ENCODE measurements at regions not wholly inside any gene's neighbourhood (a gene's known extent, or its start where the extent isn't known, plus 50 kb on each side); places are given as distances from the start of the nearest gene placed in this dataset.
"Not testable (repeated sequence)": the region's sequence is repeated elsewhere in the genome, so short reads cannot be mapped to it uniquely, and the experiment has no call there.

DNA sequence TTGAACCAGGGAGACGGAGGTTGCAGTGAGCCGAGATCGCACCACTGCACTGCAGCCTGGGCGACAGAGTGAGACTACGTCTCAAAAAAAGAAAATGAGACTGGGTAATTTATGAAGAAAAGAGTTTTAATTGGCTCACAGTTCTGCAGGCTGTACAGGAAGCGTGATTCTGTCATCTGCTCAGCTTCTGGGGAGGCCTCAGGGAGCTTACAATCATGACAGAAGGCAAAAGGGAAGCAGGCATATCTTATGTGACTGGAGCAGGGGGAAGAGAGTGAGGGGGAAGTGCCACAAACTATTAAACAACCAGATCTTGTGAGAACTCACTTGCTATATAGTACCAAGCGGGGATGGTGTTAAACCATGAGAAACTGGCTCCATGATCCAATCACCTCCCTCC lies 1476.2 kb upstream of the DEFB115 start:
- POLR2A ChIA-PET (ENCODE audit: unreplicated experiment); BruUV-seq (replicated peaks); DNase-seq; H2AFZ ChIP-seq (ENCODE audit: low read length); H3K4me3 ChIP-seq (ENCODE audit: low read length); H3K4me1 ChIP-seq (ENCODE audit: insufficient read depth, low read length); H3K9me3 ChIP-seq (ENCODE audit: low read length); H3K27ac ChIP-seq (ENCODE audit: low read length); intact Hi-C loops (cut with micrococcal nuclease); H3K9me2 ChIP-seq (replicated peaks; ENCODE audit: low read length); ATAC-seq; H3F3A ChIP-seq (ENCODE audit: low read length, unreplicated experiment); CTCF ChIA-PET; H3K27me3 ChIP-seq (ENCODE audit: low read length); H3K4me2 ChIP-seq (ENCODE audit: low read length); H4K20me1 ChIP-seq (ENCODE audit: low read length); H3K9ac ChIP-seq (ENCODE audit: low read length); H3K36me3 ChIP-seq (ENCODE audit: low read depth, low read length); H3K79me2 ChIP-seq (ENCODE audit: low read length): not testable (repeated sequence)

DNA sequence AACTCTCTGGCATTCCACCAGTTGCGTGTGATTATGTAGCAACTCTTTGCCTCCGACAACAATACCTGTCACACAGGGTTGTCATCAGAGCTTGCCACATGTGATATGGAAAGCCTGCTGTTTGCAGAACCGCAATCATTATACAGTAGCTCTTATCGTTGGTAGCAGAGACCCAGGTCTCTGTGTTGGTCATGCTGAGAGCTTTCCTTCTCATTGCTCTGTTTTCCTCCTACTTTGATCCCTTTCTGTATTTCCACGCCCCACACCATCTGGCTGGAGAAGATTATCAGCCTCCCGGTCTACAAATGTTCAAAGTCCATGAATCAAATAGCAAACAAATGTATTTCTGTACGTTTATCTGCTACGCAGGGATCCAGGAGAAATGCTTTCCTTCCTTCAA lies 1475.6 kb upstream of the DEFB115 start:
- POLR2A ChIA-PET (ENCODE audit: unreplicated experiment); H4K20me1 ChIP-seq (ENCODE audit: low read length); H3K4me3 ChIP-seq (ENCODE audit: low read length); H3K27me3 ChIP-seq (ENCODE audit: low read length); H3K4me2 ChIP-seq (ENCODE audit: low read length); DNase-seq; H3K36me3 ChIP-seq (ENCODE audit: low read depth, low read length); H3K9me2 ChIP-seq (replicated peaks; ENCODE audit: low read length); H3K27ac ChIP-seq (ENCODE audit: low read length); BruUV-seq (replicated peaks); CTCF ChIA-PET; H2AFZ ChIP-seq (ENCODE audit: low read length); H3K9me3 ChIP-seq (ENCODE audit: low read length); ATAC-seq; H3F3A ChIP-seq (ENCODE audit: low read length, unreplicated experiment); H3K79me2 ChIP-seq (ENCODE audit: low read length); H3K9ac ChIP-seq (ENCODE audit: low read length); H3K4me1 ChIP-seq (ENCODE audit: insufficient read depth, low read length); intact Hi-C loops (cut with micrococcal nuclease): not testable (repeated sequence)

GRCh38 chr20:29787456-29787855 lies 1470.0 kb upstream of the DEFB115 start:
- ATAC-seq; intact Hi-C loops (cut with micrococcal nuclease): not testable (repeated sequence)

GRCh38 chr20:29790510-29790909 lies 1467.0 kb upstream of the DEFB115 start:
- Histone ChIP-seq H3F3A (ENCODE audit: low read length, unreplicated experiment) (no peaks in the 10 kb centered on the region), H3K36me3 (ENCODE audit: low read depth, low read length) (no peaks in the 10 kb centered on the region), H3K4me3 (ENCODE audit: low read length) (no peak overlapping the region), H3K4me2 (ENCODE audit: low read length) (no peak overlapping the region), H3K27ac (ENCODE audit: low read length) (no peak overlapping the region), H3K9ac (ENCODE audit: low read length) (no peak overlapping the region), H3K9me3 (ENCODE audit: low read length) (no peaks in the 10 kb centered on the region), H3K4me1 (ENCODE audit: insufficient read depth, low read length) (no peaks in the 10 kb centered on the region), H3K79me2 (ENCODE audit: low read length) (no peaks in the 10 kb centered on the region), H3K27me3 (ENCODE audit: low read length) (no peaks in the 10 kb centered on the region), H4K20me1 (ENCODE audit: low read length) (no peaks in the 10 kb centered on the region), H3K9me2 (replicated peaks; ENCODE audit: low read length) (no peaks in the 10 kb centered on the region), H2AFZ (ENCODE audit: low read length) (no peak overlapping the region)
- intact Hi-C loops (cut with micrococcal nuclease): no loop called here
- POLR2A ChIA-PET (ENCODE audit: unreplicated experiment): no interaction called here
- TF ChIP-seq EZH2 (IDR thresholded peaks at IDR 0.05; ENCODE audit: low read length, unreplicated experiment) (no peak), CTCF (conservative IDR thresholded peaks at IDR 0.05; ENCODE audit: low read depth, low read length) (no peak), EZH2phosphoT487 (IDR thresholded peaks at IDR 0.05; ENCODE audit: borderline replicate concordance, low read length) (no peak)
- no peak for ATAC-seq
- CTCF ChIA-PET: no interaction called here
- no peak for DNase-seq
- no TSS peak for BruUV-seq (replicated peaks)

More at GRCh38 chr20:29787456-29787855, 1470.0 kb upstream of the DEFB115 start:
- H3K4me2 ChIP-seq (ENCODE audit: low read length); H3K4me3 ChIP-seq (ENCODE audit: low read length); H3K36me3 ChIP-seq (ENCODE audit: low read depth, low read length); H2AFZ ChIP-seq (ENCODE audit: low read length); H4K20me1 ChIP-seq (ENCODE audit: low read length); DNase-seq; POLR2A ChIA-PET (ENCODE audit: unreplicated experiment); H3F3A ChIP-seq (ENCODE audit: low read length, unreplicated experiment); H3K27ac ChIP-seq (ENCODE audit: low read length); H3K9me3 ChIP-seq (ENCODE audit: low read length); H3K9me2 ChIP-seq (replicated peaks; ENCODE audit: low read length); BruUV-seq (replicated peaks); H3K9ac ChIP-seq (ENCODE audit: low read length); CTCF ChIA-PET; H3K4me1 ChIP-seq (ENCODE audit: insufficient read depth, low read length); H3K79me2 ChIP-seq (ENCODE audit: low read length); H3K27me3 ChIP-seq (ENCODE audit: low read length): not testable (repeated sequence)

DNA sequence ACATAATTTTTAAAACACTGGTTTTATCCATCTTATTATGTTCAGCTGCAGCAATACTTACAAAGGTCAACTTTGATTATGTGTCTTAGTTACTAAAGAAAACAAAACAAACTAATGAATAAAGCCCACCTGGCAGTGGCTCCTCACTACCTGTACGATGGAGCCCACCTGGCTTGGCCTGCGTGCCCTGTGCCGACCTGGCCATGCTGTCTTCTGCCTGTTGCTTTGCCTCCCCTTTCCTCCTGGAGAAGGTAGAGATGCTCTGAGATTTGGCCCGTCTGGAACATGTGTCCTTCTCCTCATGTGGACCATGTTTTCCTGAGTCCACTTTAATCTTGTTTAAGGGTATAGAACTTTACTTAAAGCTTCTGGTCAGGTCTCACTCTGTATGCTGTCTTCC lies 1426.0 kb upstream of the DEFB115 start:
- H3K79me2 ChIP-seq (ENCODE audit: low read length); intact Hi-C loops (cut with micrococcal nuclease); H3K9me3 ChIP-seq (ENCODE audit: low read length); POLR2A ChIA-PET (ENCODE audit: unreplicated experiment); H3K4me1 ChIP-seq (ENCODE audit: insufficient read depth, low read length); H3K9me2 ChIP-seq (replicated peaks; ENCODE audit: low read length); H3K27me3 ChIP-seq (ENCODE audit: low read length); H3K4me3 ChIP-seq (ENCODE audit: low read length); H4K20me1 ChIP-seq (ENCODE audit: low read length); H2AFZ ChIP-seq (ENCODE audit: low read length); H3K27ac ChIP-seq (ENCODE audit: low read length); H3K9ac ChIP-seq (ENCODE audit: low read length); BruUV-seq (replicated peaks); DNase-seq; H3K36me3 ChIP-seq (ENCODE audit: low read depth, low read length); H3K4me2 ChIP-seq (ENCODE audit: low read length); H3F3A ChIP-seq (ENCODE audit: low read length, unreplicated experiment); CTCF ChIA-PET; ATAC-seq: not testable (repeated sequence)

DNA sequence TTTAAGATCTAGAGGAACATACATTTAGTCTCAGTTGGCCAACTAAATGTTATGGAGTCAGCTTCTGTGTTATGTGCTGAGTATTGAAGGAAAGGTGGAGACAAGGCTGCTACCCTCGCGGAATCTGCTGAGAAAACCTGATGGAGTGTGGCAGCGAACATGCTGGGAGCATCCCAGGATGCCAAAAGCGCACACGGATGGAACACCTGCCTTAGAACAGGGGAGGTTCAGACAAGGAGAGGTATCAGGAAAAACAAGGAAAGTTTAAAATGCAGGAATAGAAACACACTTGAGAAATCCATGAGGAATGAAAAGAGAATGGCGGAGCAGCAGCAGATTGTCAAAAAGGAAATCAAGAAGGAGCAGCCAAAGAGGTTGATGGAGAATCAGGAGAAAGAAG lies 1389.5 kb upstream of the DEFB115 start:
- BruUV-seq (replicated peaks): not testable (repeated sequence)

More for the DNA sequence above, 1389.5 kb upstream of the DEFB115 start:
- H3K9ac ChIP-seq (ENCODE audit: low read length); H3K79me2 ChIP-seq (ENCODE audit: low read length); POLR2A ChIA-PET (ENCODE audit: unreplicated experiment); H3K36me3 ChIP-seq (ENCODE audit: low read depth, low read length); DNase-seq; H3F3A ChIP-seq (ENCODE audit: low read length, unreplicated experiment); H3K27me3 ChIP-seq (ENCODE audit: low read length); ATAC-seq; H3K9me3 ChIP-seq (ENCODE audit: low read length); H3K27ac ChIP-seq (ENCODE audit: low read length); H3K4me3 ChIP-seq (ENCODE audit: low read length); H3K4me1 ChIP-seq (ENCODE audit: insufficient read depth, low read length); intact Hi-C loops (cut with micrococcal nuclease); H3K9me2 ChIP-seq (replicated peaks; ENCODE audit: low read length); H3K4me2 ChIP-seq (ENCODE audit: low read length); H4K20me1 ChIP-seq (ENCODE audit: low read length); H2AFZ ChIP-seq (ENCODE audit: low read length); CTCF ChIA-PET: not testable (repeated sequence)

Measured in PC-3 (cell line).